CD14-positive monocyte (primary cell): ENCODE measurements at regions not wholly inside any gene's neighbourhood (a gene's known extent, or its start where the extent isn't known, plus 50 kb on each side); places are given as distances from the start of the nearest gene placed in this dataset.
A peak's percentile ranks its signal among the peaks of the same experiment; 100 is the strongest.

Source experiments
- DNase-seq, 3 donors: peaks; one replicate each; pipeline ENCODE4 v3.0.0-alpha.2; 2011 to 2022
- H2AFZ ChIP-seq: 2 replicates; pipeline ENCODE4 v1.6.0; 2012; ENCODE audit warnings: mild to moderate bottlenecking, low read depth, low read length, inconsistent platforms; ENCODE audit not compliant: insufficient read depth, poor library complexity, severe bottlenecking
- H3K27ac ChIP-seq, 2 donors: 1 replicate in 1 of 2; 2 replicates in 1 of 2; pipeline ENCODE4 v1.5.1; 2012 to 2013; ENCODE audit warnings: low read length in 2 of 2, control low read depth in 1 of 2, inconsistent platforms in 1 of 2, low read depth in 1 of 2, mild to moderate bottlenecking in 1 of 2
- H3K27me3 ChIP-seq, 2 donors: one replicate each; pipeline versions ENCODE4 v1.6.0 to v1.6.1; 2011 to 2013; ENCODE audit warnings: low read length in 2 of 2; ENCODE audit not compliant: control insufficient read depth in 2 of 2, insufficient read depth in 2 of 2
- H3K36me3 ChIP-seq, 2 donors: replicated peaks in 1 of 2; 1 replicate in 1 of 2; 2 replicates in 1 of 2; pipeline versions ENCODE4 v1.5.1 to v1.6.1; 2012 to 2013; ENCODE audit warnings: low read length in 2 of 2, control low read depth in 1 of 2, inconsistent platforms in 1 of 2, mild to moderate bottlenecking in 1 of 2; ENCODE audit not compliant: insufficient read depth in 2 of 2, control insufficient read depth in 1 of 2
- H3K4me1 ChIP-seq, 2 donors: 1 replicate in 1 of 2; 2 replicates in 1 of 2; pipeline versions ENCODE4 v1.5.1 to v1.6.1; 2012 to 2013; ENCODE audit warnings: low read length in 2 of 2, control low read depth in 1 of 2, inconsistent platforms in 1 of 2, mild to moderate bottlenecking in 1 of 2, moderate library complexity in 1 of 2; ENCODE audit not compliant: insufficient read depth in 2 of 2, control insufficient read depth in 1 of 2
- H3K4me2 ChIP-seq: replicated peaks from 2 replicates; pipeline ENCODE3; 2012; ENCODE audit warnings: low read length, moderate library complexity, mild to moderate bottlenecking; ENCODE audit not compliant: poor library complexity, severe bottlenecking; ENCODE audit errors: extremely low read depth
- H3K4me3 ChIP-seq, 3 experiments: fragments of 200-600 bp in 1 of 3; sonication (generic) in 1 of 3; replicated peaks in 1 of 3; 1 replicate in 2 of 3; 2 replicates in 1 of 3; pipeline ENCODE4 v1.5.1; 2011 to 2013; ENCODE audit warnings: low read length in 3 of 3, mild to moderate bottlenecking in 3 of 3, control low read depth in 2 of 3, low read depth in 2 of 3, inconsistent platforms in 1 of 3, moderate library complexity in 1 of 3
- H3K79me2 ChIP-seq: 2 replicates; pipeline ENCODE4 v1.6.0; 2012; ENCODE audit warnings: mild to moderate bottlenecking, control low read depth, inconsistent platforms, low read length, moderate library complexity; ENCODE audit not compliant: insufficient read depth
- H3K9ac ChIP-seq: 2 replicates; pipeline ENCODE4 v1.6.0; 2017; ENCODE audit warnings: low read length, mild to moderate bottlenecking; ENCODE audit not compliant: insufficient read depth, poor library complexity, severe bottlenecking
- H3K9me3 ChIP-seq, 2 donors: replicated peaks in 1 of 2; 1 replicate in 1 of 2; 2 replicates in 1 of 2; pipeline versions ENCODE4 v1.5.1 to v1.6.1; 2012 to 2013; ENCODE audit warnings: low read length in 2 of 2, control low read depth in 1 of 2; ENCODE audit not compliant: control insufficient read depth in 1 of 2, insufficient read depth in 1 of 2
- H4K20me1 ChIP-seq: 2 replicates; pipeline ENCODE4 v1.6.0; 2012; ENCODE audit warnings: mild to moderate bottlenecking, low read length, control low read depth, moderate library complexity; ENCODE audit not compliant: insufficient read depth
- H3K27ac Mint-ChIP-seq, 7 donors: one replicate each; pipeline ENCODE4 v1.8.0; 2020; ENCODE audit warnings: mild to moderate bottlenecking in 7 of 7, mixed read lengths in 7 of 7, moderate library complexity in 6 of 7, inconsistent platforms in 2 of 7
- H3K27me3 Mint-ChIP-seq, 3 donors: one replicate each; pipeline ENCODE4 v1.8.0; 2021 to 2022; ENCODE audit warnings: low read depth in 3 of 3, mild to moderate bottlenecking in 3 of 3, mixed read lengths in 3 of 3, moderate library complexity in 3 of 3, inconsistent platforms in 1 of 3
- H3K36me3 Mint-ChIP-seq, 2 donors: one replicate each; pipeline ENCODE4 v1.8.0; 2020; ENCODE audit warnings: mixed read lengths in 2 of 2, inconsistent platforms in 1 of 2, mild to moderate bottlenecking in 1 of 2
- H3K4me1 Mint-ChIP-seq: one replicate; pipeline ENCODE4 v1.8.0; 2020; ENCODE audit warnings: mild to moderate bottlenecking, mixed read lengths
- H3K4me3 Mint-ChIP-seq, 2 donors: one replicate each; pipeline ENCODE4 v1.8.0; 2020; ENCODE audit warnings: mild to moderate bottlenecking in 2 of 2, mixed read lengths in 2 of 2, moderate library complexity in 1 of 2
- H3K9me3 Mint-ChIP-seq, 7 donors: one replicate each; pipeline ENCODE4 v1.8.0; 2020 to 2022; ENCODE audit warnings: mixed read lengths in 7 of 7, mild to moderate bottlenecking in 6 of 7, moderate library complexity in 6 of 7, inconsistent platforms in 2 of 7
- WGBS: methylation state at CpG from one replicate; pipeline ENCODE4 v1.1.5; 2013; ENCODE audit warnings: missing lambda C conversion rate; ENCODE audit not compliant: insufficient coverage; 5-methylcytosine and 5-hydroxymethylcytosine counted together
- intact Hi-C, 2 donors: fragments of 100-400 bp; cut with micrococcal nuclease; formaldehyde crosslinking; loops; one replicate each; pipeline versions ENCODE4 v1.15.0 to v1.15.1; 2023
- TF ChIP-seq, protein P1 (sequence below): fragments of 200-600 bp; IDR thresholded peaks from one replicate; pipeline ENCODE4 v1.8.0; 2022; ENCODE audit warnings: antibody characterized with exemption, mild to moderate bottlenecking

DNA sequence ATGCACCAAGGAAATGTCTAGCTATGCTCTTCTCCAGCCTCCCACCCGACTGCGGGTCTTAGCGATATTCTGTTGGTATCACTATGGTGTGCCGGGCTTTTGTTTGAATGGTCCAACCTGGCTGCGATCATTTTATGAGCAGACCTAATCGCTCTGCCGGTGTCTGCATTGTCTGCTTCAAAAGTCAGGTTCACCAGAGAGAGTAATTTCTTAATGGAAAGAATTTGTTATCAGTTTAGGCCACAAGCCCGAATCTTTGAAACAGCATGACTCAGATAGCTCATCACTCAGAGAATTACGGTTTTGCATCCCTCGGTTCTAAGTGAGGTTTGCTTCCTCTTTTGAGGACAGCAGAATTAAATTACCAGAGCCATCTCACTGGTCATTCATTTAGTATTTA lies 521.0 kb upstream of the ARID1B start:
- H3K9me3 Mint-ChIP-seq, result peaks cover 0 to 7% (median 2%) of the 10 kb centered on the region in 7 donors
- H3K27me3 Mint-ChIP-seq, result peaks cover 1 to 3% (median 1%) of the 10 kb centered on the region in 3 donors
- H3K36me3 Mint-ChIP-seq, result no peaks in the 10 kb centered on the region
- Histone ChIP-seq H3K9me3 (no peaks in the 10 kb centered on the region), H3K27me3 (no peaks in the 10 kb centered on the region), H4K20me1 (no peaks in the 10 kb centered on the region), H3K4me3 (no peak overlapping the region), H2AFZ (no peak overlapping the region), H3K36me3 (no peaks in the 10 kb centered on the region), H3K27ac (no peak overlapping the region), H3K4me2 (no peak overlapping the region), H3K4me1 (no peaks in the 10 kb centered on the region), H3K79me2 (no peaks in the 10 kb centered on the region), H3K9ac (no peak overlapping the region)
- no peak for DNase-seq
- no peak overlapping the region for H3K4me3 Mint-ChIP-seq
- TF ChIP-seq, protein P1, sequence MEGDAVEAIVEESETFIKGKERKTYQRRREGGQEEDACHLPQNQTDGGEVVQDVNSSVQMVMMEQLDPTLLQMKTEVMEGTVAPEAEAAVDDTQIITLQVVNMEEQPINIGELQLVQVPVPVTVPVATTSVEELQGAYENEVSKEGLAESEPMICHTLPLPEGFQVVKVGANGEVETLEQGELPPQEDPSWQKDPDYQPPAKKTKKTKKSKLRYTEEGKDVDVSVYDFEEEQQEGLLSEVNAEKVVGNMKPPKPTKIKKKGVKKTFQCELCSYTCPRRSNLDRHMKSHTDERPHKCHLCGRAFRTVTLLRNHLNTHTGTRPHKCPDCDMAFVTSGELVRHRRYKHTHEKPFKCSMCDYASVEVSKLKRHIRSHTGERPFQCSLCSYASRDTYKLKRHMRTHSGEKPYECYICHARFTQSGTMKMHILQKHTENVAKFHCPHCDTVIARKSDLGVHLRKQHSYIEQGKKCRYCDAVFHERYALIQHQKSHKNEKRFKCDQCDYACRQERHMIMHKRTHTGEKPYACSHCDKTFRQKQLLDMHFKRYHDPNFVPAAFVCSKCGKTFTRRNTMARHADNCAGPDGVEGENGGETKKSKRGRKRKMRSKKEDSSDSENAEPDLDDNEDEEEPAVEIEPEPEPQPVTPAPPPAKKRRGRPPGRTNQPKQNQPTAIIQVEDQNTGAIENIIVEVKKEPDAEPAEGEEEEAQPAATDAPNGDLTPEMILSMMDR, result no peak
- H3K27ac Mint-ChIP-seq, result peak overlapping the region in 1 of 7 donors; percentile 47
- intact Hi-C loops, result no loop called here
- WGBS, result 81% methylated on average over 7 of the region's 10 CpGs
- no peaks in the 10 kb centered on the region for H3K4me1 Mint-ChIP-seq

DNA sequence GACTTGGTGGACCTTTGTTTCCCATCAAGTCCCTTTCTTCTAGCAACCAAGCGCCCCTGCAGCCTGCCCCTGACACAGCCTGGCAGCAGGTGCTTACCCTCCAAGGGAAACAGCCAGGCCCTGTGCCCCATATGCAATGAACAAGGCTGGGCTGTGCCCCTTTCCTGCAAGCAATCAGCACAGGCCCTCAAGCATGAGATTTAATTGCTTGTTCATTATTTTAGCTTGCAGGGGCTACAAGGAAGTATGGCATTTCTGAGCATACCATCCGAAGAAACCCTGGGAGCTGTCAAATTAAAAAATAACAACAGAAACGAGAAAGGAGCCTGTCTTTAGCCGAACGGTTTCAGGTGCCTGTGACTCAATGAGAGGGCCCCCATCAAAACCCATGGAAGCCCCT lies 522.9 kb upstream of the ARID1B start:
- no peak for DNase-seq
- intact Hi-C loops, result no loop called here

More for the DNA sequence above, 522.9 kb upstream of the ARID1B start:
- Histone ChIP-seq H3K79me2 (no peaks in the 10 kb centered on the region), H3K27me3 (no peaks in the 10 kb centered on the region), H3K4me1 (no peaks in the 10 kb centered on the region), H4K20me1 (no peaks in the 10 kb centered on the region), H3K9me3 (no peaks in the 10 kb centered on the region), H3K4me2 (no peak overlapping the region), H3K4me3 (no peak overlapping the region), H3K36me3 (no peaks in the 10 kb centered on the region), H3K9ac (no peak overlapping the region), H3K27ac (no peak overlapping the region), H2AFZ (no peak overlapping the region)
- Mint-ChIP-seq H3K27ac (no peak overlapping the region), H3K27me3 (peaks cover 0 to 1% (median 1%) of the 10 kb centered on the region in 3 donors), H3K4me1 (no peaks in the 10 kb centered on the region), H3K4me3 (no peak overlapping the region), H3K9me3 (peaks cover 0 to 6% (median 2%) of the 10 kb centered on the region in 7 donors), H3K36me3 (no peaks in the 10 kb centered on the region)
- 87% methylated on average over 5 of the region's 5 CpGs for WGBS
- TF ChIP-seq, protein P1, result no peak
